ENCODE measurements at regions not wholly inside any gene's neighbourhood (a gene's known extent, or its start where the extent isn't known, plus 50 kb on each side); places are given as distances from the start of the nearest gene placed in this dataset.

- DNase-seq (ENCODE audit: low spot score): no peak
These were observed 724.0 kb downstream of the IRX1 start for GRCh38 chr5:4319478-4320128.

- DNase-seq (ENCODE audit: low spot score): no peak
These were observed 734.7 kb downstream of the IRX1 start for GRCh38 chr5:4330327-4330726.

GRCh38 chr5:4335078-4335477, 739.4 kb downstream of the IRX1 start:
- no peak for DNase-seq (ENCODE audit: low spot score)

GRCh38 chr5:4337519-4337918, 741.9 kb downstream of the IRX1 start:
- no peak for DNase-seq (ENCODE audit: low spot score)

- no peak for DNase-seq (ENCODE audit: low spot score)
These were observed 744.3 kb downstream of the IRX1 start for GRCh38 chr5:4339949-4340348.

- DNase-seq (ENCODE audit: low spot score): no peak
These were observed 750.2 kb downstream of the IRX1 start for GRCh38 chr5:4345850-4346249.

GRCh38 chr5:4348423-4348822, 752.8 kb downstream of the IRX1 start:
- DNase-seq (ENCODE audit: low spot score): no peak

GRCh38 chr5:4348919-4349318, 753.3 kb downstream of the IRX1 start:
- DNase-seq (ENCODE audit: low spot score): no peak

GRCh38 chr5:4356201-4356600, 760.6 kb downstream of the IRX1 start:
- no peak for DNase-seq (ENCODE audit: low spot score)

- DNase-seq (ENCODE audit: low spot score): no peak
These were observed 764.2 kb downstream of the IRX1 start for GRCh38 chr5:4359847-4360246.

GRCh38 chr5:4361753-4362152, 766.1 kb downstream of the IRX1 start:
- no peak for DNase-seq (ENCODE audit: low spot score)

GRCh38 chr5:4362411-4362810, 766.8 kb downstream of the IRX1 start:
- DNase-seq (ENCODE audit: low spot score): no peak

- DNase-seq (ENCODE audit: low spot score): no peak
These were observed 767.4 kb downstream of the IRX1 start for GRCh38 chr5:4363045-4363444.

- DNase-seq (ENCODE audit: low spot score): no peak
These were observed 771.0 kb downstream of the IRX1 start for GRCh38 chr5:4366628-4367027.

GRCh38 chr5:4370218-4370617, 769.9 kb upstream of the ADAMTS16 start:
- no peak for DNase-seq (ENCODE audit: low spot score)

GRCh38 chr5:4372481-4372880, 767.6 kb upstream of the ADAMTS16 start:
- DNase-seq (ENCODE audit: low spot score): no peak

- no peak for DNase-seq (ENCODE audit: low spot score)
These were observed 766.9 kb upstream of the ADAMTS16 start for GRCh38 chr5:4373051-4373820.

- DNase-seq (ENCODE audit: low spot score): no peak
These were observed 765.3 kb upstream of the ADAMTS16 start for GRCh38 chr5:4374866-4375265.

- no peak for DNase-seq (ENCODE audit: low spot score)
These were observed 764.5 kb upstream of the ADAMTS16 start for GRCh38 chr5:4375640-4376039.

GRCh38 chr5:4383102-4383501, 757.0 kb upstream of the ADAMTS16 start:
- no peak for DNase-seq (ENCODE audit: low spot score)

- no peak for DNase-seq (ENCODE audit: low spot score)
These were observed 756.5 kb upstream of the ADAMTS16 start for GRCh38 chr5:4383518-4384198.

- DNase-seq (ENCODE audit: low spot score): no peak
These were observed 755.5 kb upstream of the ADAMTS16 start for GRCh38 chr5:4384649-4385048.

GRCh38 chr5:4386152-4386551, 754.0 kb upstream of the ADAMTS16 start:
- no peak for DNase-seq (ENCODE audit: low spot score)

All from HuH-7.5 (cell line).